H9 (cell line): ENCODE measurements at regions not wholly inside any gene's neighbourhood (a gene's known extent, or its start where the extent isn't known, plus 50 kb on each side); places are given as distances from the start of the nearest gene placed in this dataset.
A peak's percentile ranks its signal among the peaks of the same experiment; 100 is the strongest.

ENCODE experiments used
- DNase-seq: peaks from one replicate; pipeline ENCODE4 v3.0.0-alpha.2; 2017
- H2AFZ ChIP-seq: one replicate; pipeline ENCODE4 v1.6.1; 2013; ENCODE audit warnings: mild to moderate bottlenecking, low read length, control low read depth, moderate library complexity
- H2AK5ac ChIP-seq: 2 replicates; pipeline ENCODE4 v1.6.1; 2013; ENCODE audit warnings: low read length, control low read depth, mixed read lengths; ENCODE audit not compliant: insufficient read length
- H2BK120ac ChIP-seq: one replicate; pipeline ENCODE4 v1.6.1; 2013; ENCODE audit warnings: low read depth, mild to moderate bottlenecking, low read length, control low read depth, inconsistent platforms; ENCODE audit not compliant: poor library complexity, severe bottlenecking
- H2BK12ac ChIP-seq: 2 replicates; pipeline ENCODE4 v1.6.1; 2013; ENCODE audit warnings: low read length, control low read depth, mixed read lengths, low read depth; ENCODE audit not compliant: insufficient read length
- H2BK15ac ChIP-seq: 2 replicates; pipeline ENCODE4 v1.6.1; 2013; ENCODE audit warnings: low read depth, low read length, control low read depth
- H2BK20ac ChIP-seq: one replicate; pipeline ENCODE4 v1.6.1; 2013; ENCODE audit warnings: low read depth, mild to moderate bottlenecking, low read length, control low read depth, inconsistent platforms; ENCODE audit not compliant: poor library complexity, severe bottlenecking
- H2BK5ac ChIP-seq: 2 replicates; pipeline ENCODE4 v1.6.1; 2013; ENCODE audit warnings: low read length, control low read depth, mixed read lengths; ENCODE audit not compliant: insufficient read length
- H3K14ac ChIP-seq: 2 replicates; pipeline ENCODE4 v1.6.1; 2013; ENCODE audit warnings: low read length, control low read depth; ENCODE audit not compliant: insufficient read depth
- H3K18ac ChIP-seq: 2 replicates; pipeline ENCODE4 v1.6.1; 2013; ENCODE audit warnings: low read depth, mild to moderate bottlenecking, mixed read lengths, low read length, control low read depth; ENCODE audit not compliant: insufficient read length
- H3K23ac ChIP-seq: 2 replicates; pipeline ENCODE4 v1.6.1; 2013; ENCODE audit warnings: low read length, control low read depth, mixed read lengths, low read depth; ENCODE audit not compliant: insufficient read length
- H3K23me2 ChIP-seq: 2 replicates; pipeline ENCODE4 v1.6.1; 2013; ENCODE audit warnings: low read depth, mild to moderate bottlenecking, mixed read lengths, low read length, control low read depth; ENCODE audit not compliant: insufficient read length, poor library complexity, severe bottlenecking
- H3K27ac ChIP-seq: 2 replicates; pipeline ENCODE4 v1.5.1; 2013; ENCODE audit warnings: low read length, control low read depth, mixed read lengths, low read depth; ENCODE audit not compliant: insufficient read length
- H3K27me3 ChIP-seq: 2 replicates; pipeline ENCODE4 v1.6.1; 2013; ENCODE audit warnings: low read length, control low read depth, inconsistent platforms; ENCODE audit not compliant: insufficient read depth
- H3K4ac ChIP-seq: 2 replicates; pipeline ENCODE4 v1.6.1; 2013; ENCODE audit warnings: low read depth, mild to moderate bottlenecking, control low read depth, inconsistent platforms, low read length, moderate library complexity
- H3K4me1 ChIP-seq: 2 replicates; pipeline ENCODE4 v1.6.1; 2013; ENCODE audit warnings: low read length, control low read depth, inconsistent platforms; ENCODE audit not compliant: insufficient read depth
- H3K4me2 ChIP-seq: 2 replicates; pipeline ENCODE4 v1.6.1; 2013; ENCODE audit warnings: low read length, control low read depth, mixed read lengths; ENCODE audit not compliant: insufficient read length, insufficient read depth
- H3K56ac ChIP-seq: 2 replicates; pipeline ENCODE4 v1.6.1; 2013; ENCODE audit warnings: low read depth, mild to moderate bottlenecking, mixed read lengths, low read length, control low read depth; ENCODE audit not compliant: insufficient read length
- H3K79me1 ChIP-seq: 2 replicates; pipeline ENCODE4 v1.6.1; 2013; ENCODE audit warnings: low read depth, mild to moderate bottlenecking, moderate library complexity, low read length, control low read depth, inconsistent platforms; ENCODE audit not compliant: insufficient read depth, poor library complexity, severe bottlenecking
- H3K79me2 ChIP-seq: 2 replicates; pipeline ENCODE4 v1.6.1; 2013; ENCODE audit warnings: low read length, control low read depth, inconsistent platforms; ENCODE audit not compliant: insufficient read depth
- H3K9ac ChIP-seq: 2 replicates; pipeline ENCODE4 v1.6.1; 2013; ENCODE audit warnings: low read length, control low read depth, mixed read lengths; ENCODE audit not compliant: insufficient read length; ENCODE audit errors: extremely low read depth
- H3K9me3 ChIP-seq: one replicate; pipeline ENCODE4 v1.6.1; 2013; ENCODE audit warnings: low read depth, low read length, inconsistent platforms; ENCODE audit not compliant: control insufficient read depth
- H3T11ph ChIP-seq: one replicate; pipeline ENCODE4 v1.6.1; 2013; ENCODE audit warnings: mild to moderate bottlenecking, low read length, control low read depth, inconsistent platforms
- H4K20me1 ChIP-seq: one replicate; pipeline ENCODE4 v1.6.1; 2013; ENCODE audit not compliant: control insufficient read depth, insufficient read length, insufficient read depth
- H4K5ac ChIP-seq: 2 replicates; pipeline ENCODE4 v1.6.1; 2013; ENCODE audit warnings: low read depth, mild to moderate bottlenecking, mixed read lengths, low read length, control low read depth; ENCODE audit not compliant: insufficient read length
- H4K8ac ChIP-seq: replicated peaks from 2 replicates; pipeline ENCODE4 v1.6.1; 2013; ENCODE audit warnings: low read length, control low read depth, mixed read lengths, low read depth; ENCODE audit not compliant: insufficient read length
- H4K91ac ChIP-seq: 2 replicates; pipeline ENCODE4 v1.6.1; 2013; ENCODE audit warnings: low read depth, mild to moderate bottlenecking, moderate library complexity, mixed read lengths, low read length, control low read depth; ENCODE audit not compliant: insufficient read length
- H3K27ac Mint-ChIP-seq, 3 experiments: 2 replicates in 2 of 3; 3 replicates in 1 of 3; pipeline ENCODE4 v1.8.0; 2020 to 2021; ENCODE audit warnings: mixed read lengths in 3 of 3, mild to moderate bottlenecking in 1 of 3, moderate library complexity in 1 of 3
- H3K27me3 Mint-ChIP-seq: 2 replicates; pipeline ENCODE4 v1.8.0; 2021; ENCODE audit warnings: low read depth, mild to moderate bottlenecking, moderate library complexity, mixed read lengths
- H3K36me3 Mint-ChIP-seq, 3 experiments: 2 replicates in 2 of 3; 3 replicates in 1 of 3; pipeline ENCODE4 v1.8.0; 2020 to 2021; ENCODE audit warnings: low read depth in 3 of 3, mixed read lengths in 3 of 3; ENCODE audit not compliant: insufficient read depth in 1 of 3
- H3K4me1 Mint-ChIP-seq, 2 experiments: 2 replicates each; pipeline ENCODE4 v1.8.0; 2020; ENCODE audit warnings: mixed read lengths in 2 of 2
- H3K4me3 Mint-ChIP-seq, 2 experiments: 2 replicates in 1 of 2; 3 replicates in 1 of 2; pipeline ENCODE4 v1.8.0; 2020 to 2021; ENCODE audit warnings: mild to moderate bottlenecking in 2 of 2, mixed read lengths in 2 of 2, moderate library complexity in 1 of 2
- H3K9me3 Mint-ChIP-seq, 2 experiments: 2 replicates in 1 of 2; 3 replicates in 1 of 2; pipeline ENCODE4 v1.8.0; 2020; ENCODE audit warnings: mild to moderate bottlenecking in 2 of 2, mixed read lengths in 2 of 2, moderate library complexity in 1 of 2
- CTCF ChIP-seq: fragments of 200-600 bp; sonication (generic); conservative IDR thresholded peaks from 3 replicates; pipeline ENCODE4 v1.8.0; 2021; ENCODE audit warnings: antibody characterized with exemption, mild to moderate bottlenecking
- WGBS: extraction: QIAGEN DNeasy Blood & Tissue Kit; methylation state at CpG from one replicate; pipeline ENCODE4 v1.1.7; 2013; ENCODE audit warnings: missing lambda C conversion rate, low lambda C conversion rate, mixed read lengths; ENCODE audit not compliant: insufficient read length; ENCODE audit errors: extremely low coverage; 5-methylcytosine and 5-hydroxymethylcytosine counted together

DNA sequence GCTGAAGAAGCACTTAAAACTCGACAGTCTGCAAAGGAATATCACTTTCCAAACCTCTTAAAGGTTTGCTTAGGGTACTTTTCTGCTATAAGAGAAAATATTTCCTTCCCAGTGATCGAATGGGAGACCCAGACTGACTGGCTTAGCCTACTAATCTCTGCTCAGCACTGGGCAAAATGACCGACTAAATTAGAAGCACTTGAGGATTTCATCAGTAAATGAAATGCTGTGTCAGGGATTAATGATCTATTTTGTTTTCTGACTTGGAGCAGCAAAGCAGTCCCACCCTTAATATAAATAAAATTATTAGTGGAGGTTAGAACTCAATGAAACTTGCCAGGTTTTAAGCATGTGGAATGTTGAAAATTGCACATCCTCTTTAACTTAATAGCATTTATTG lies 411.6 kb downstream of the NEBL start:
- H3K4me1 Mint-ChIP-seq = no peaks in the 10 kb centered on the region
- Histone ChIP-seq H3K27me3 (no peaks in the 10 kb centered on the region), H2BK5ac (no peak overlapping the region), H3K14ac (no peak overlapping the region), H3K79me2 (no peaks in the 10 kb centered on the region; the same call in 1 of the 2 replicates), H3K9ac (no peak overlapping the region), H3K79me1 (no peaks in the 10 kb centered on the region), H4K91ac (no peak overlapping the region), H3K4ac (no peak overlapping the region), H2BK12ac (no peak overlapping the region), H3K56ac (no peak overlapping the region), H3K9me3 (no peaks in the 10 kb centered on the region), H3K23ac (no peak overlapping the region), H3K27ac (no peak overlapping the region), H4K20me1 (no peaks in the 10 kb centered on the region), H2AFZ (no peak overlapping the region), H3T11ph (no peak overlapping the region), H2BK15ac (no peak overlapping the region), H3K4me1 (no peaks in the 10 kb centered on the region), H3K4me2 (no peak overlapping the region), H4K8ac (no peak overlapping the region), H2BK120ac (no peak overlapping the region), H2BK20ac (peak overlapping the region; percentile 64), H4K5ac (no peak overlapping the region), H3K18ac (no peak overlapping the region), H2AK5ac (no peak overlapping the region), H3K23me2 (no peaks in the 10 kb centered on the region)
- no peak overlapping the region for H3K4me3 Mint-ChIP-seq
- H3K9me3 Mint-ChIP-seq = peaks cover 2 to 9% of the 10 kb centered on the region in 2 experiments; a peak in 3 of 5 replicates
- H3K27ac Mint-ChIP-seq = no peak overlapping the region
- no peaks in the 10 kb centered on the region; the same call in 1 of the 2 replicates for H3K27me3 Mint-ChIP-seq
- no peak for TF ChIP-seq CTCF
- peaks cover 2 to 11% (median 5%) of the 10 kb centered on the region in 3 experiments; a peak in 5 of 7 replicates for H3K36me3 Mint-ChIP-seq
- no CpG with 5 or more reads among the region's 3 CpGs for WGBS
- DNase-seq = no peak
